VCaP (cell line): ENCODE measurements at regions not wholly inside any gene's neighbourhood (a gene's known extent, or its start where the extent isn't known, plus 50 kb on each side); places are given as distances from the start of the nearest gene placed in this dataset.

Experiments used
- H3K27ac ChIP-seq: fragments of 450-650 bp; 2 replicates; pipeline ENCODE4 v1.5.1; 2017
- CTCF ChIP-seq: fragments of 450-650 bp; conservative IDR thresholded peaks from 2 replicates; pipeline ENCODE4 v1.5.1; 2017; ENCODE audit warnings: mild to moderate bottlenecking, moderate library complexity

GRCh38 chr2:7609974-7610373 lies 692.8 kb downstream of the RNF144A start:
- no peak for TF ChIP-seq CTCF
- H3K27ac ChIP-seq = no peak overlapping the region

- TF ChIP-seq CTCF = no peak
Observed at GRCh38 chr2:7611750-7612149, 694.5 kb downstream of the RNF144A start.

GRCh38 chr2:7612969-7613368 lies 695.8 kb downstream of the RNF144A start:
- H3K27ac ChIP-seq = no peak overlapping the region
- TF ChIP-seq CTCF = no peak

More at GRCh38 chr2:7611750-7612149, 694.5 kb downstream of the RNF144A start:
- H3K27ac ChIP-seq = no peak overlapping the region

GRCh38 chr2:7613831-7614230 lies 696.6 kb downstream of the RNF144A start:
- no peak overlapping the region for H3K27ac ChIP-seq
- TF ChIP-seq CTCF = no peak

DNA sequence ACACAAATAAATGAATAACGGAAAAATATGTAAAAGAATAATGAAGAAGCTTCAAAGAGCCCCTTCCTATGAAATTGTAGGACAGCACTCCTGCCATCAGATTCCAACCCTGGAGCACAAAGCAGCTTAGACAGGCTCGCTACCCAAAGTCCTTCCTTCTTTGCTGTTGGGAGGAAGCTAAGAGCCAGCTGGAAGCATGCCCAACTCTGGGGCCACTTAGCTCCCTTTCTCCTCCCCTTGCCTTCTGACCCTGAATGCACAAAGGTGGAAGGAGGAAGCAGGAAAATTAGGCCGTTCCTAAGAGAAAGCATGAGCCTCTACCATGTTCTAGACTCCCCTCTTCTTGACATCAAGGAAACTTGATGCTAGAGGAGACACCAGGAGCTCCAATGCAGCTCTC lies 700.8 kb downstream of the RNF144A start:
- TF ChIP-seq CTCF = no peak
- H3K27ac ChIP-seq = no peak overlapping the region

DNA sequence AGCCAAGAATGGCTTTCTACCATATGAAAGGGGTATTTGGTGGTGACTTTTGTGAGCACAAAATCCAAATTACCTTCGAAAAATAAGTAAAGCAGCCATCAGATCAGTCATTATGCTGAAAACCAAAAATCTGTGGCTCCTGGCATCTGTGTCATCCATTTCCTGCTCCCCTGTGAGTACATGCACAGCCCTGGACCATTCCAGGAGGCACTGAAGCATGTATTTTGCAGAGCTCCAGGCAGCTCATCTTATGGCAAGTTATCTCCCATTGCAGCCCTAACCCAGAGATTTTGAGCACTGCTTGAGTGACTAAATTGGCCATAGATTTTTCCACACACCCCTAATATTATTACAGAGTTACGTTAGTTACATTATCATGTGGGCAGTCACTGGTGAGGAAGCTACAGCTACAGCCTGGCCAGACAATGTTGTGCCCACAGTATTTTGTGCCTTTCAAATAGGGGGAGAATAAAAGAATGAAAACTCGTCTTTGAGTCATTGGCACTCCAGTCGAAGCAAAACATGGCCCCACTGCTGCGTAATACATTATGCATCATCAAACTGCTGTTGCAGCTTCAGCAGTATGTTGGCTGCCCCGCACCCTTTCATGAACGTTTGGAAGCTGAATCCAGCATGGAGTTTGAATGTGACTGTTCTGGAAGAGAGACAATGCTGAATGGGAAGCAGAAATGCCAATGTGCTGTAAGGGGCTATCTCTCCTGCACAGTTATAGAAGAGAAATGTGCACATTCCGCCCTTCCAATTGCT lies 702.2 kb downstream of the RNF144A start:
- H3K27ac ChIP-seq = no peak overlapping the region
- no peak for TF ChIP-seq CTCF

- H3K27ac ChIP-seq = no peak overlapping the region
- TF ChIP-seq CTCF = no peak
Observed at GRCh38 chr2:7620255-7620654, 703.0 kb downstream of the RNF144A start.
